Cerebellar nuclear complex (tissue), 1 donor: ENCODE measurements at regions not wholly inside any gene's neighbourhood (a gene's known extent, or its start where the extent isn't known, plus 50 kb on each side); places are given as distances from the start of the nearest gene placed in this dataset.
"Not testable (repeated sequence)": the region's sequence is repeated elsewhere in the genome, so short reads cannot be mapped to it uniquely, and the experiment has no call there.

Experiments
- DNase-seq, 2 experiments: peaks; one replicate each; lab custom pipeline; 2025; lab: John Stamatoyannopoulos, UW

DNA sequence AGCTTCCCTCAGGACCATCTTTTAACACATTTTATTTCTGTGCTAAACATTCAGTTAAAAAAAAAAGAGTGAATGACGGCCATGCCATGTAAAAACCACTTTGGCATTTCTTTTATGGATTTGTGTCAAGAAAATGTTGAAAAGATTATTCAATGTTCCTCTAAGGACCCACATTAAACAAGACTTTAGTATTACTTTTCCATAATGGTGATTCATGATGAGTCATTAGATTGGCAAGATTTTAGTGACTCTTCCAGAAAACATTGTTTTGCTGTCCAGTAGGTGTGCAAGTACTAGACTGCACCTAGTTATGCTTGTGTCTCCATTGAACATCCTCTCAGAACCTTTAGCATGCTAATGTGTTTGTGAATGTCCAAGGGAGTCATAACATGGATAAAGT is 748.6 kb downstream of the STPG2 start:
- DNase-seq: no peak

DNA sequence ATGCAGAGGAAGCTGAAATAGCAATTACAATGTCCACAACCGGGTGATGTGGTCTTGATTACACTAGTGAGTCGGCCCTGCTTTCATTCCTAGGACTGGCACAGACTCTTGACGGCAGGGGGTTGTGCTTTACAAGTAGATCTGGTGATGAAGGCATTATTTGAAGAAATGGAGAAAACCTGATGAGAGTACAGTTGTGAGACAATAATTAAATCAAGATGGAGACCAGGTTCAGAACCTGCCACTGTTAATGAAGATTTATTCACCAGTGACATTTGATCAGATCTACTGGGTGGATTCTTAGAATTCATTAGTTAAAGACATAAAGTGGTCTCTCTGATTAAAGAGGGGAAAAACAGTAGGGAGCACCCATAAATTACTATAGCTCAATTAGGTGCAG is 747.2 kb downstream of the STPG2 start:
- DNase-seq: no peak

DNA sequence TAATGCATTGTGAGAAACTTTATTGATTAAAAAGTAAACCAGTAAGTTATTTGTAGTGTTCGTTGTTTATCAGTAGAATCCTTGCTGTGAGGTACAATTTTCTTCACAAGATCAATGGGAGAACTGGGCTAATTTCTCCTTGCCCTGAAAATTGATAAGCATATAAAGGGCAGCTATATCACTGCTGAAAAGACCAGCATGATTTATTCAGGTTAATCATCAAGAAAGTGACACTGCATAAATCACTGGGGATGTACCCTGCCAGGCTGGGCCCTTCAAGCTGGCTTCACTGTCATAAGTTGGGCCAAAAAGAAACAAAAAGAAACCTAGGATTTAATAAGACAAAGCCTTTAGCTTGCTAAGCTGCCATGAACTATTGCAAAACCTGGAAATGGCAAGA is 746.7 kb downstream of the STPG2 start:
- DNase-seq: no peak

GRCh38 chr4:97404876-97405523 is 738.3 kb downstream of the STPG2 start:
- DNase-seq: no peak

GRCh38 chr4:97411356-97411755 is 731.9 kb downstream of the STPG2 start:
- no peak for DNase-seq

DNA sequence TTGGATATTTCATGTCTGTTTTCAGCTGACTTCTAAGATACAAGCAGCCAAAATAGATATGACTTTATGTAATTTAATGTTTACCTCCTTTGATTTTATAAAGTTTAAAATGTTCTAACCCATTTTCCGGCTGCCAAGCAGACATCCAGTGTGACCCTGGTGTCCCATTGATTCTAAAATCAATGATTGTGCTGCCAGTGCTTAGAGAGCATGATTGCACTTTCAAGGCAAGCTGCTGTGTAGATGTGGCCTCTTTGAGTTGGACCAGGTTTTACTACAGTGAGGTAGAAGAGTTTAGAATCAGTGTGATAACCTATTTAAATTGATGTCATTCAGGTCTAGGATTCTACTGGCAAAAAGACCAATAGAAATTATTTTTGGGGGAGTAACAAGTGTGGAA is 730.9 kb downstream of the STPG2 start:
- DNase-seq: no peak

GRCh38 chr4:97414161-97414560 is 729.1 kb downstream of the STPG2 start:
- DNase-seq: no peak

DNA sequence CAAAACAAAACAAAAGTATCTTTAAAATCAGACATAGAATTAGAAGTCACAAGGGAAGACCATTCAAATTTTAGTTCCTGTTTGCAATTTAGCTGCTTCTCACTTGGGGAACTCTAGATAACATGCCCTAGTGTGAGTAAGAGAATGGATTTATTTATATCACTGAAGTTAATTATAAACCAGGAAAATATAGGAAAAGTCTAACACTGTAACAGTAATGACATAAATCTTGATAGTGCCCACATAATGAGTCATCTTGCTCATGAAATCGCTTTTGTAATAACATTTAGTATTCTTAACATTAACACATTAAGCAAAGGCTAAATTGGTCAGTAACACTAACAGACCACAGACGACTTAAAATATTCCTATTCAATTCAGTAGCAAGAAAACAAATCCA is 710.7 kb downstream of the STPG2 start:
- no peak for DNase-seq

DNA sequence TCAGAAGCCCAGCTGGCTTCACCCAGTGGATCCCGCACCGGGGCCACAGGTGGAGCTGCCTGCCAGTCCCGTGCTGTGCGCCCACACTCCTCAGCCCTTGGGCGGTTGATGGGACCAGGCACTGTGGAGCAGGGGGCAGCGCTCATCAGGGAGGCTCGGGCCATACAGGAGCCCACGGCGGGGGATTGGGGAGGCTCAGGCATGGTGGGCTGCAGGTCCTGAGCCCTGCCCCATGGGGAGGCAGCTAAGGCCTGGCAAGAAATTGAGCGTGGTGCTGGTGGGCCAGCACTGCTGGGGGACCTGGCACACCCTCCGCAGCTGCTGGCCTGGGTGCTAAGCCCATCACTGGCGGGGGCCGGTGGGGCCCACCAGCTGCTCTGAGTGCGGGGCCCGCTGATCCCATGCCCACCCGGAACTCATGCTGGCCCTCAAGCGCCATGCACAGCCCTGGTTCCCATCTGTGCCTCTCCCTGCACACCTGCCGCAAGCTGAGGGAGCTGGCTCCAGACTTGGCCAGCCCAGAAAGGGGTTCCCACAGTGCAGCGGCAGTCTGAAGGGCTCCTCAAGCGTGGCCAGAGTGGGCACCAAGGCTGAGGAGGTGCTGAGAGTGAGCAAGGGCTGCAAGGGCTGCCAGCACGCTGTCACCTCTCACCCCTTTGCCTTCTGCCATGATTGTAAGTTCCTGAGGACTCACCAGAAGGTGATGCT is 705.1 kb downstream of the STPG2 start:
- not testable (repeated sequence) for DNase-seq

GRCh38 chr4:97453186-97453585 is 690.1 kb downstream of the STPG2 start:
- DNase-seq: no peak

DNA sequence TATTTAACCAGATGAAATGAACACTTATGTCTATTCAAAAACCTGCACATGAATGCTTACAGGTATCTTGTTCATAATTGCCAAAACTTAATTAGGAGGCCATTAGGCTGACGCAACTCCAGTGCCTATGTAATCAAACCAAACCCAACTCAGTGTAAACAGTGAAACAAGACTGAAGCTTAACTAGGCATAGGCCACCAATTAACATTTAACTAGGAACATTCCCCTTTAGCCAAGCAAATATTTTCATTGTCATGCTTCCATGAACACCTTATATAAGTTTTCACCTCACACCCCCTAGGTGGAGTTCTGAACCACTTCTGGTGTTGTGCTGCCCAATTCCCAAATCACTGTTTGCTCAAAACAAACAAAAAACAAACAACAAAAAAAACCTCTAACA is 686.0 kb downstream of the STPG2 start:
- no peak for DNase-seq

GRCh38 chr4:97468272-97468671 is 675.0 kb downstream of the STPG2 start:
- no peak for DNase-seq

GRCh38 chr4:97475621-97476020 is 667.7 kb downstream of the STPG2 start:
- DNase-seq: no peak

- DNase-seq: no peak
Measured at GRCh38 chr4:97477974-97478373, 665.3 kb downstream of the STPG2 start.

GRCh38 chr4:97479388-97479787 is 663.9 kb downstream of the STPG2 start:
- no peak for DNase-seq

- DNase-seq: no peak
Measured at GRCh38 chr4:97491856-97492255, 651.4 kb downstream of the STPG2 start.

- DNase-seq: no peak
Measured at GRCh38 chr4:97493815-97494518, 649.3 kb downstream of the STPG2 start.

DNA sequence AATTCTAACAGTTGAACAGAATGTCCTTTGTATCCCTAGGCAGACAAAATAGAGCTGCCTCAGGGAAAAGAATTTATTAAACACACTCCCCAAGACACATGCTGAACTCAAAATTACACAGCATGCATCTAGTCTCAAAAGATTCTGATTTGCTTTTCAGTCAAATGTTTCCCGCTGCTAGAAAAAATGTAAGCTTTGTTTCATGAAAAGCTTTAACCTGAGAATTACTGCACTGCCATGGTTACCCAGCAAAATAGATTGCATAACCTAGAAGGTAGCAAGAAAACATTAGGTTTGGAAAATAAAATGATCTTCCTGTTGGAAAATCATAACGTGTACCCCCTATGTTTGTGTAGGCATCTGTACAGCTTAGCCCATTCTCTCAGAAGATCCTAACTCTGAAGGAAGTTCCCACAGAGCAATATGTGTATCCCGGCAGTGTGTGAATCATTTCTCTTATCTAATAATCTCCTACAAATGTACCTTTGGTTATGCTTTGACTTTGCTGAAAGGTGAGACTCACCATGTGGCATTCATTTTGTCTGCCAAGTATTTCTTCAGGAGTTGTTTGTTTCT is 646.9 kb downstream of the STPG2 start:
- DNase-seq: no peak

GRCh38 chr4:97498875-97499274 is 644.4 kb downstream of the STPG2 start:
- no peak for DNase-seq

GRCh38 chr4:97500423-97500822 is 642.9 kb downstream of the STPG2 start:
- no peak for DNase-seq

DNA sequence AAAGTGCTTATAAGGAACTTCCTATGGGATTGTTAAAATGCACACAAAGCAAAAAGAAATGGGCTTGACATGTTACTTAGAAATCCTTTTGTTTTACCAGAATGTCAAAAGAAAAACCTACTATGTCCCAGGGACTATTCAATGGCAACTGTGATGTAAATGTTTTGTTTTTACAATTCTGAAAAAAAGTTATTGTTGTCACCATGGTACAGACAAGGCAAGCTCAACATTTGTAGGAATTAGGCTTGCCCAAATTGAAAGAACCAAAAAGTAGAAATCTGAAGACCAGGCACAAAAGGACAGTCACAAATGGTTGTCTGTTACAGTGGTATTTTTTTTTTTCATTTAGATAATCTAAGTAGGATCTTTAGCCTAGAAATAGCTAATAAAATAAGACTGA is 638.6 kb downstream of the STPG2 start:
- no peak for DNase-seq

DNA sequence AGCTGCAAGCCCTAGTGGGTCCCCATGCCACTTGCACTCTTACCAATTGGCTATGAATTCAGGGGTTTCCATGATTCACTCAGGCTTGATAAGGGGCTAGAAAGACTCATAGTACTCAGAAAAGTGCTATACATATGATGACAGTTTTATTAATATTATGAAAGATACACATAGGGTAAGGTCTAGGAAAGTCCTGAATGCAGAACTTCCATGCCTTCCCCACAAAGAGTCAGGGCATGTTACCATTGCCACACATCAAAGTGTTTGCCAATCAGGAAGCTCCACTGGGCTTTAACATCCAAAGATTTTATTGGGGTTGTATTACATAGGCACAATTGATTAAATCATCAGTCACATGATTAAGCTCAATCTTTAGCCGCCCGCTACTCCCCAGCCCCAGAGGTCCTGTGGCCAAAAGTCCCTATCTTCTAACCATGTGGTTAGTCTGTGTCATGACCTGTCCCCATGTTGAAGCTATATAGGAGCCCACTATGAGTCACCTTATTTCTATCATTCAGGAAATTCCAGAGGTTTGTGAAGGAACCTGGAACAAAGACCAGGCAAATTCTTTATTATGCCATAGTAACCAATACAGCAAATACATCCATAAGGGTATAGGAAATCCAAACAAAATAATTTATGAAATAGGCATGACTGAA is 635.6 kb downstream of the STPG2 start:
- DNase-seq: no peak
